PC-9 (cell line): ENCODE measurements at regions not wholly inside any gene's neighbourhood (a gene's known extent, or its start where the extent isn't known, plus 50 kb on each side); places are given as distances from the start of the nearest gene placed in this dataset.

Experiments used
- BruUV-seq: library from RNA; stranded (reverse); fragments of 400-500 nt; replicated peaks from 2 replicates; lab custom pipeline; 2021; lab: Mats Ljungman, UMichigan
- CTCF ChIA-PET: fragments of 300-600 bp; sonication (Branson Sonifier 250); formaldehyde crosslinking; loops from one replicate; lab custom pipeline; 2022; ENCODE audit warnings: antibody characterized with exemption; lab: Charles Lee
- POLR2A ChIA-PET: fragments of 300-600 bp; sonication (Branson Sonifier 250); formaldehyde crosslinking; loops from one replicate; lab custom pipeline; 2022; ENCODE audit warnings: antibody characterized with exemption; ENCODE audit not compliant: unreplicated experiment; lab: Charles Lee
- DNase-seq, 2 experiments: peaks; one replicate each; pipeline versions ENCODE4 v3.0.0 to v3.0.0-alpha.2; 2015 to 2022; ENCODE audit warnings: mixed read lengths in 1 of 2
- H2AFZ ChIP-seq: fragments of 200-600 bp; sonication (generic); 2 replicates; pipeline ENCODE4 v1.8.1; 2017; ENCODE audit warnings: antibody characterized with exemption
- H3F3A ChIP-seq: fragments of 200-600 bp; sonication (generic); 2 replicates; pipeline ENCODE4 v1.8.1; 2017; ENCODE audit warnings: antibody characterized with exemption, mild to moderate bottlenecking, low read depth; ENCODE audit not compliant: insufficient read depth
- H3K27ac ChIP-seq: fragments of 200-600 bp; sonication (generic); 2 replicates; pipeline ENCODE4 v1.6.1; 2016; ENCODE audit warnings: mixed run types
- H3K27me3 ChIP-seq: fragments of 200-600 bp; sonication (generic); 2 replicates; pipeline ENCODE4 v1.6.1; 2016; ENCODE audit warnings: low read depth, mixed run types; ENCODE audit not compliant: insufficient read depth
- H3K36me3 ChIP-seq: fragments of 200-600 bp; sonication (generic); 2 replicates; pipeline ENCODE4 v1.6.1; 2016; ENCODE audit warnings: low read depth, mixed run types
- H3K4me1 ChIP-seq: fragments of 200-600 bp; sonication (generic); replicated peaks from 2 replicates; pipeline ENCODE4 v1.6.1; 2016; ENCODE audit warnings: mixed run types; ENCODE audit not compliant: insufficient read depth
- H3K4me2 ChIP-seq: fragments of 200-600 bp; sonication (generic); 2 replicates; pipeline ENCODE4 v1.6.1; 2017; ENCODE audit warnings: mixed run types
- H3K4me3 ChIP-seq: fragments of 200-600 bp; sonication (generic); 2 replicates; pipeline ENCODE4 v1.6.1; 2016; ENCODE audit warnings: mixed run types
- H3K79me2 ChIP-seq: fragments of 200-600 bp; sonication (generic); 2 replicates; pipeline ENCODE4 v1.6.1; 2017; ENCODE audit warnings: low read depth, mixed run types
- H3K9me2 ChIP-seq: fragments of 200-600 bp; sonication (generic); 2 replicates; pipeline ENCODE4 v1.8.1; 2017; ENCODE audit warnings: mild to moderate bottlenecking; ENCODE audit not compliant: insufficient read depth
- H3K9me3 ChIP-seq: fragments of 200-600 bp; sonication (generic); 2 replicates; pipeline ENCODE4 v1.8.1; 2016; ENCODE audit warnings: low read depth; ENCODE audit not compliant: insufficient read depth
- H4K20me1 ChIP-seq: fragments of 200-600 bp; sonication (generic); 2 replicates; pipeline ENCODE4 v1.8.1; 2017; ENCODE audit not compliant: insufficient read depth
- CTCF ChIP-seq: fragments of 200-600 bp; sonication (generic); conservative IDR thresholded peaks from 2 replicates; pipeline ENCODE4 v1.6.1; 2017; ENCODE audit warnings: mixed run types, antibody characterized with exemption, mild to moderate bottlenecking, moderate library complexity
- EZH2 ChIP-seq: fragments of 200-600 bp; sonication (generic); IDR thresholded peaks from 2 replicates; pipeline ENCODE4 v1.8.0; 2017; ENCODE audit warnings: antibody characterized with exemption, low read depth
- intact Hi-C: fragments of 100-400 bp; cut with micrococcal nuclease; formaldehyde crosslinking; loops from one replicate; pipeline ENCODE4 v1.10.0; 2022; ENCODE audit not compliant: unreplicated experiment

GRCh38 chr5:113902917-113903660 is 389.6 kb downstream of the YTHDC2 start:
- Histone ChIP-seq H3K27me3 (no peaks in the 10 kb centered on the region), H3K9me2 (no peaks in the 10 kb centered on the region), H2AFZ (no peak overlapping the region), H3K4me1 (no peaks in the 10 kb centered on the region), H3K9me3 (no peaks in the 10 kb centered on the region), H3K27ac (no peak overlapping the region), H3K4me3 (no peak overlapping the region), H3K4me2 (no peak overlapping the region), H3F3A (no peaks in the 10 kb centered on the region), H3K36me3 (no peaks in the 10 kb centered on the region), H4K20me1 (no peaks in the 10 kb centered on the region), H3K79me2 (no peaks in the 10 kb centered on the region)
- intact Hi-C loops, result no loop called here
- no peak for DNase-seq
- TF ChIP-seq CTCF (no peak), EZH2 (no peak)
- no TSS peak for BruUV-seq
- ChIA-PET CTCF (no interaction called here), POLR2A (no interaction called here)

GRCh38 chr5:113909782-113910181 is 396.3 kb downstream of the YTHDC2 start:
- DNase-seq, result no peak
- Histone ChIP-seq H3F3A (no peaks in the 10 kb centered on the region), H3K79me2 (no peaks in the 10 kb centered on the region), H3K4me2 (no peak overlapping the region), H3K27me3 (no peaks in the 10 kb centered on the region), H3K4me1 (no peaks in the 10 kb centered on the region), H3K4me3 (no peak overlapping the region), H3K27ac (no peak overlapping the region), H2AFZ (no peak overlapping the region), H3K36me3 (no peaks in the 10 kb centered on the region), H4K20me1 (no peaks in the 10 kb centered on the region), H3K9me2 (no peaks in the 10 kb centered on the region), H3K9me3 (no peaks in the 10 kb centered on the region)
- TF ChIP-seq CTCF (no peak), EZH2 (no peak)
- CTCF ChIA-PET, result no interaction called here
- BruUV-seq, result no TSS peak
- POLR2A ChIA-PET, result no interaction called here
- intact Hi-C loops, result no loop called here

GRCh38 chr5:113917997-113918396 is 404.5 kb downstream of the YTHDC2 start:
- Histone ChIP-seq H3K4me1 (no peaks in the 10 kb centered on the region), H3K27me3 (no peaks in the 10 kb centered on the region), H3K4me3 (no peak overlapping the region), H3K4me2 (no peak overlapping the region), H3K79me2 (no peaks in the 10 kb centered on the region), H3F3A (no peaks in the 10 kb centered on the region), H2AFZ (no peak overlapping the region), H3K27ac (no peak overlapping the region), H4K20me1 (no peaks in the 10 kb centered on the region; the same call in 1 of the 2 replicates), H3K9me3 (no peaks in the 10 kb centered on the region), H3K9me2 (no peaks in the 10 kb centered on the region), H3K36me3 (no peaks in the 10 kb centered on the region)
- POLR2A ChIA-PET, result no interaction called here
- no TSS peak for BruUV-seq
- CTCF ChIA-PET, result no interaction called here
- no peak for TF ChIP-seq EZH2
- no peak for TF ChIP-seq CTCF
- no peak for DNase-seq
- intact Hi-C loops, result no loop called here
